HG02970 (cell line): ENCODE measurements at regions not wholly inside any gene's neighbourhood (a gene's known extent, or its start where the extent isn't known, plus 50 kb on each side); places are given as distances from the start of the nearest gene placed in this dataset.

Experiments
- ATAC-seq: cut with Tn5 transposase; IDR thresholded peaks from one replicate; pipeline ENCODE4 v1.9.1; 2021; ENCODE audit warnings: mild to moderate bottlenecking, moderate library complexity, moderate number of reproducible peaks; ENCODE audit not compliant: unreplicated experiment, low FRiP score

GRCh38 chr15:46676233-46677206 is 1040.8 kb upstream of the SEMA6D start:
- no peak for ATAC-seq

- ATAC-seq: no peak
Observed at GRCh38 chr15:46677491-46677890, 1039.8 kb upstream of the SEMA6D start.

DNA sequence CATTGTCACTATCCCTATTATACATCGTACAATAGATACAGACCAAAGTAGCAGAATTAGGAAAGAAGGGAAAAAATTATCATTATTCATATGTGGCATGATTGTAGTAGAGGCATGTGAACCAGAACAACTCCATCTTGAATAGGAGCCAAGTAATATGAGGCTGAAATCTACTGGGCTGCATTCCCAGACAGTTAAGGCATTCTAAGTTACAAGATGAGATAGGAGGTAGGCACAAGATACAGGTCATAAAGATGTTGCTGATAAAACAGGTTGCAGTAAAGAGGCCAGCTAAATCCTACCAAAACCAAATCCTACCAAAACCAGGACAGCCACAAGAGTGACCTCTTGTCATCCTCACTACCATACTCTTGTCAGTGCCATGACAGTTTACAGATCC is 1035.4 kb upstream of the SEMA6D start:
- ATAC-seq: no peak

GRCh38 chr15:46682969-46683791 is 1034.1 kb upstream of the SEMA6D start:
- ATAC-seq: no peak

DNA sequence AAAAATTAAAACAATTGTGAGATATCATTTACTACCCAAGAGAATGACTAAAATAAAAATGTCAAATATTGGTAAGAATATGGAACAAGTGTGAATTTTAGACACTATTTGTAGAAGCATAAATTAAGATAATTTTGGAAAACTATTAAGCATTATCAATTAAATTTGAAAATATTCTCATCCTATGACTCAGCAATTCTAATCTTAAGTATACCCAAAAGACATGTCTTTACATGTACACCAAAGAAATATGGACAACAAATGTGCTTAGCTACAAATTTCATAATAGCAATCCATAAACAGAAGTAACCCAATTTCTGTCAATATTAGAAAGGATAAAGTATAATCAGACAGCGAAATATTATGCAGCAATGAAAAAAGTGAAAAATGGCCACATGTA is 1032.2 kb upstream of the SEMA6D start:
- ATAC-seq: no peak

DNA sequence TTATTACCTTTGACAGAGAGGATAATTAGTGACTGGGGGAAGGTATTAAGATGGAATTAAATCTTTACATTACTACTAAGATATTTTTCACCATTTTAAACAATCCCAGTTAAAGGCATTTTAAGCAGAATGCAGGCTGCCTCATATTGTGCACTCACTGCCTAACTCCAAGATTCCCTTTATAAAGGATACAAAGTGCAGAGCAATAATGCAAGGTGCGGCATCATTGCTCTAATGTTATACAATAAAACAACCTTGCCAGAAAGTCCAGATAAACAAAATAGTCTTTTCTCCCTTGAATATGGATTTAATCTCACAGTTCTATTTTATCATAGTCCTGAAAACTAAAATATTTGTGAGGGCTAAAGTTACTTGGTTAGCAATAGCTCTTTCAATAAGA is 1031.6 kb upstream of the SEMA6D start:
- no peak for ATAC-seq

DNA sequence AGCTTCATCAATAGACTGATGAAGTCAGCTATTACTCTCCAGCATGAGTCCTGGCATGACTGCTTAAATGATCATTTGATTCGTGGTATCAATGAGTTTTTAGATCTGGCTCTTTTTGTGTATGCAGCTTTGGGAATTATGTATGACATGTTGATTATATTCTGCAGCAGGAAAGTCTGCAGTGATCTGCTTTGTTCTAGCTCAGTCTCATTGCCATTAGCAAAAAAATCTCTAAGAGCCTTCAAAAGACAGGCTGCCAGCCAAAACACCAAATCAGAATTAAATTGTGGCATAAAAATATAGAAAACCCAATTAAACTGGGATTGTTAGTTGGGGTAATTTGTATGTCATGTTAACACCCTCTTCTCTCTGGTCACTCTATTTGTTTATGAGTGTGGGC is 1021.0 kb upstream of the SEMA6D start:
- ATAC-seq: no peak

GRCh38 chr15:46701346-46701745 is 1016.0 kb upstream of the SEMA6D start:
- no peak for ATAC-seq

- ATAC-seq: no peak
Observed at GRCh38 chr15:46701896-46702295, 1015.4 kb upstream of the SEMA6D start.

DNA sequence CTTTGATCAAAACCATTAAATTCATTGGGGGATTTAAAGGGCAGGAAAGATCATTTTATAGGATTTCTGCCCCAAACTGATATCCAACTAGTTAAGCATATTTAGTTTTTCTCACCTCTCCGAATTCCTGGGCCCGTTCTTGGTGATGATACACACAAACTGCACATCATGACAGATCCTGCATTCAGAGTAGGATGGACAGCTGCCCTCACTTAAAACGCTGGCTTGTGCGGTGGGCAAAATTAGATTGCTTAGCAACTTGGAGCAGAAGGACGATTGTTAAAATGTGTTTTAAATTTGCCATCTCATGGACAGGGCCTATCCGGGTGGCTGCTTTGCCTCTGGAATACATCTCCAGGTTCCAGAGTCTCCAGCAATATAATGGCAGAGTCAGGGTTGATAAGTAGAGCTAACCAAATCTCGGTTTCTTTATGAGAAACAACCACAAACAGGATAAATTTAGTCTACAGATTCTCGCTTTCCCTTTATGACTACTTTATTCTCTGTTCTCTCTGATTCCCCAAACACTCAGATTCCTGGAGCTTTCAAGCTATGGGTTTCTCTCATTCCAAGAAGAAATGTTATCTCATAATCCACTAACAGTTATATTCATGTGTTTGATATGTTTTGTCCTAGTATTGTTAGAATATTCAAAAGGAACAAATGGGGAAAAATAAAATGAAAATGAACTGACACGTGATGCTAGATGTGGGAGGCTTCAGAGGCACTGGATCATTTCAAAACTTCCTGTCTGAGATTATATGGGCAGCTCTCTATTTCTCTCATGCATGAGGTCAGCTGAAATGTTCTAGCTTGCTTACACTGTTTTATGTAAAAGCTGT is 1014.1 kb upstream of the SEMA6D start:
- ATAC-seq: no peak

DNA sequence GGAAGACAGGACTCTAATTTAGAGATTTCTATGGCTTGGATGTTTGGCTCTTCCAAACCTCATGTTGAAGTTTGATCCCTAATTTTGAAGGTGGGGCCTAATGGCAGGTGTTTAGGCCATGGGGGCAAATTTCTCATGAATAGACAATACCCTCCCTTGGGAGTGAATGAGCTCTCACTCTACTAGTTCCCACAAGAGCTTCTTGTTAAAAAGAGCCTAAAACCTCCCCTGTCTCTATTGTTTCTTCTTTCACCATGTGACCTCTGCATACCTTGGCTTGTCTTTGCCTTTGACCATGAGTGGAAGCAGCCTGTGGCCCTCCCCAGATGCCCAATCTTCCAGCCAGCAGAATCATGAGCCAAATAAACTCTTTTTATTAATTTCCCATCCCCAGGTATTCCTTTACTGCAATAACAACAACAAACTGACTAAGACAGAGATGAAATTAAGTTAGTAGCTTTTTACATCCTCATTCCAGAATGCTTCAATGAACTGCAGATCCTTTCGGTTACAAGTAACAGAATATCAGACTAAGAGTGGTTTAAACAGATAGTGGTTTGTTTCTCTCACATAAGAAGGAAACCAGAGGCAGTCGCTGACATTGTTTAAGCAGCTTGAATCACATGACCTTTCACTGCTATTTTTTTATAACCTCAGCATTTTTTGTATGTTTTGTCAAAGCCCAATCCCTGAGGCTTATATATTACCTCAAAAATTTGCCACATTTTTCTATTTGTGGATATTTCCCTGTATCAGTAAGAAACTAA is 1013.3 kb upstream of the SEMA6D start:
- ATAC-seq: no peak

DNA sequence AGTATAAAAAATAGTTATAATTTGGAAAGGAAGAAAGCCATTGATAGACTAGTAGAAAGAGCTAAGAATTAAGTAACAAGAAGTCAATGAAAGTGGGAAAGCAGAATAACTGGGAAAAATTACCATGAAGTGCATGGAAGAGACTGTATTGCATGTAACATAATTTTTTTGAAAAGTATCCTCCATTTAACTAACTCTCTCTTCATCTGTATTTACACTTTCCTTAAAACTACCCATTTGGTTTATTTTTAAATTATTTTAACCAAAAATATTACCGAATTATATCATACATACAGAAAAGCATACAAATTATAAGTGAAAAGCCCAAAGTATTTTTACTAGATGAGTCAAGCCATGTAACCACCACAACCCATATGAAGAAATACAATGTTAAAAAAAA is 1009.9 kb upstream of the SEMA6D start:
- ATAC-seq: no peak

- ATAC-seq: no peak
Observed at GRCh38 chr15:46708226-46708625, 1009.1 kb upstream of the SEMA6D start.

DNA sequence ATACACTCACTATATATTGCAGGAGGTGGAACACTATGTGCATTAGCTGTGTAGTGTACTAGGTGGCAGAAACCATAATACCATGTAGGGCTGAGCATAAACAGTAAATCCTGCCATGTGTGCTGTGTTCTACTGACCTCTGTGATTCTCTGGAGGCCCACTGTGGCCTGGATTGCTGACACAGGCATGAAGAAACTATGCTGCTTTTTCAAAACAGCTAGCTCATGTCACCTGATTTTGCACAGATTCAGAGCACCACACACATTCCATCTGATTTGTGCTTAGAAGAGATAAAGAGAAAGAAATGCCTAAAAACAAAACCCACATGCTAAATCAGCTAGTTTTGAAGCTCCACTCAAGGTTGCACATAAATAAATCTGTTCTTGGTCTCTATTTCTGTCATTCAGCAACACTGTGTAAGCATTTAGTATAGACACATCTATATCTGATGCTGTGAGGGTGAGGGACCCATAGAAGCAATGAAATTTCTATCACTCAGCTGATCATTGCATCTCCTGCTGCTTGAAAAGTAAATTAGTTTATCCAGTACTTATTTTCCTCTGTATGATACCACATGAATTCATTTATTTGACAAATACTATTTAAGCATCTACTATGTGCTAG is 1007.7 kb upstream of the SEMA6D start:
- ATAC-seq: no peak

GRCh38 chr15:46710401-46710960 is 1006.8 kb upstream of the SEMA6D start:
- ATAC-seq: no peak

- no peak for ATAC-seq
Observed at GRCh38 chr15:46713045-46713444, 1004.3 kb upstream of the SEMA6D start.

DNA sequence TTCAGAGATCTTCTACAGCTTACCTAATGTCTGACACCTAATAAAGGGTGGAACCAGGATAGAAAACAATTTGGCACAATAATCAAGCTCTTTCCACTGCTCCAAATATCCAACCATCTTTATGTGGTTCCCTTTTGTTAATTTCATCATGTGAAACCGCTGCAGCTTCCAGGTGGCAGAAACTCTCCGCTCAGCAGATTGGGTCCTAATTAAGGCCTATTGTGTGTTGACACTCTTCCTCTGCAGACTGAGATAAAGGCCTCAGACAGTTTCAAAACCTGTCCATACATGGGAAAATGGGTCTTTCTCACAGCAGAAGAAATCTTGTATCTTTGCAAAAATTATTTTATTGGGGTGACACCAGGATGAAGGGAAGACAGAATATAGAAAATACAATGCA is 1002.4 kb upstream of the SEMA6D start:
- no peak for ATAC-seq

DNA sequence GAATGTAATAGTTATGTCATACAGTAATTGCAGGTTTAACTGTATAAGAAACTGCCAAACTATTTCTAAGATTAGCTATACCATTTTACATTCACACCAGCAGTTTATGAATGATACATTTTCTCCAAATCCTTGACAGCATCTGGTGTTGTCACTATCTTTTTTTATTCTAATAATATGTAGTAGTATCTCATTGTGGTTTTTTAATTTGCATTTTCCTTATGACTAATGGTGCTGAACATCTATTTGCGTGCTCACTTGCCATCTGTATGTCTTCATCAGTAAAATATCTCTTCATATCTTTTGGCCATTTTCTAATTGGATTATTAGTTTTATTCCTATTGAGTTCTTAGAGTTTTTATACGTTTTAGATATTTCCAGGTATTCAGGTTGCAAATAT is 994.0 kb upstream of the SEMA6D start:
- no peak for ATAC-seq

GRCh38 chr15:46732060-46732459 is 985.2 kb upstream of the SEMA6D start:
- ATAC-seq: no peak
